MCF 10A (cell line): ENCODE measurements at regions not wholly inside any gene's neighbourhood (a gene's known extent, or its start where the extent isn't known, plus 50 kb on each side); places are given as distances from the start of the nearest gene placed in this dataset.

ENCODE experiments used
- BruUV-seq: library from RNA; stranded (reverse); fragments of 400-500 nt; replicated peaks from 2 replicates; lab custom pipeline; 2021; lab: Mats Ljungman, UMichigan
- CTCF ChIA-PET: fragments of 300-600 bp; sonication (Branson Sonifier 250); formaldehyde crosslinking; extraction: SDS; loops from one replicate; lab custom pipeline; 2021; ENCODE audit warnings: antibody characterized with exemption, inconsistent platforms; lab: Yijun Ruan, JAX
- POLR2A ChIA-PET: fragments of 300-600, 350-650 bp; sonication (Branson Sonifier 250); formaldehyde crosslinking; extraction: SDS; loops from one replicate; lab custom pipeline; 2020; ENCODE audit warnings: antibody characterized with exemption, inconsistent platforms; lab: Yijun Ruan, JAX
- DNase-seq: peaks from one replicate; pipeline ENCODE4 v3.0.0-alpha.2; 2018; ENCODE audit not compliant: unreplicated experiment
- H3K27ac Mint-ChIP-seq: one replicate; pipeline ENCODE4 v1.8.0; 2022; ENCODE audit warnings: mild to moderate bottlenecking, low read depth, mixed read lengths; ENCODE audit not compliant: unreplicated experiment
- H3K27me3 Mint-ChIP-seq: one replicate; pipeline ENCODE4 v1.8.0; 2022; ENCODE audit warnings: mixed read lengths; ENCODE audit not compliant: insufficient read depth, unreplicated experiment
- H3K36me3 Mint-ChIP-seq: one replicate; pipeline ENCODE4 v1.8.0; 2022; ENCODE audit warnings: mild to moderate bottlenecking, moderate library complexity, mixed read lengths; ENCODE audit not compliant: insufficient read depth, unreplicated experiment
- H3K4me1 Mint-ChIP-seq: one replicate; pipeline ENCODE4 v1.8.0; 2022; ENCODE audit warnings: mixed read lengths; ENCODE audit not compliant: insufficient read depth, unreplicated experiment
- H3K4me3 Mint-ChIP-seq: one replicate; pipeline ENCODE4 v1.8.0; 2022; ENCODE audit warnings: mild to moderate bottlenecking, moderate library complexity, mixed read lengths; ENCODE audit not compliant: unreplicated experiment
- H3K9me3 Mint-ChIP-seq: one replicate; pipeline ENCODE4 v1.8.0; 2022; ENCODE audit warnings: mixed read lengths; ENCODE audit not compliant: unreplicated experiment
- CTCF ChIP-seq: fragments of 200-600 bp; IDR thresholded peaks from one replicate; pipeline ENCODE4 v1.8.0; 2022; ENCODE audit warnings: antibody characterized with exemption, mild to moderate bottlenecking; ENCODE audit not compliant: unreplicated experiment
- intact Hi-C: fragments of 100-400 bp; cut with micrococcal nuclease; formaldehyde crosslinking; loops from 2 replicates; pipeline ENCODE4 v1.14.1; 2022

- intact Hi-C loops, result loop anchor here (10.0 kb wide), 1 partner anchor 509 kb away; the partner anchor contains the start of gene GPX8
- Mint-ChIP-seq H3K4me3 (no peak overlapping the region), H3K9me3 (no peaks in the 10 kb centered on the region), H3K27me3 (no peaks in the 10 kb centered on the region), H3K4me1 (peaks cover 17% of the 10 kb centered on the region), H3K36me3 (no peaks in the 10 kb centered on the region), H3K27ac (no peak overlapping the region)
- ChIA-PET POLR2A (no interaction called here), CTCF (no interaction called here)
- BruUV-seq, result no TSS peak
- TF ChIP-seq CTCF, result no peak
- no peak for DNase-seq
Measured at GRCh38 chr5:54655761-54656160, 138.2 kb downstream of the SNX18 start.

GRCh38 chr5:54655266-54655665 is 137.7 kb downstream of the SNX18 start:
- CTCF ChIA-PET, result no interaction called here
- POLR2A ChIA-PET, result no interaction called here
- no peak for DNase-seq
- no peak for TF ChIP-seq CTCF
- H3K4me3 Mint-ChIP-seq, result no peak overlapping the region
- peaks cover 17% of the 10 kb centered on the region for H3K4me1 Mint-ChIP-seq
- intact Hi-C loops, result loop anchor here (10.0 kb wide), 1 partner anchor 510 kb away; the partner anchor contains the start of gene GPX8
- H3K9me3 Mint-ChIP-seq, result no peaks in the 10 kb centered on the region
- no peaks in the 10 kb centered on the region for H3K27me3 Mint-ChIP-seq
- BruUV-seq, result no TSS peak
- no peaks in the 10 kb centered on the region for H3K36me3 Mint-ChIP-seq
- no peak overlapping the region for H3K27ac Mint-ChIP-seq

GRCh38 chr5:54653956-54654614 is 136.5 kb downstream of the SNX18 start:
- Mint-ChIP-seq H3K27me3 (no peaks in the 10 kb centered on the region), H3K27ac (no peak overlapping the region), H3K4me3 (no peak overlapping the region), H3K36me3 (no peaks in the 10 kb centered on the region), H3K9me3 (no peaks in the 10 kb centered on the region), H3K4me1 (peaks cover 17% of the 10 kb centered on the region)
- TF ChIP-seq CTCF, result no peak
- intact Hi-C loops, result loop anchor here (5.0 to 10.0 kb wide), 2 partner anchors 48 to 511 kb away; partner anchors contain the start of gene GPX8
- BruUV-seq, result no TSS peak
- ChIA-PET CTCF (interaction anchor here (0.6 to 0.8 kb wide), 4 partner anchors 43 to 776 kb away, joined by 3 to 5 read pairs (median 3); no protein-coding TSS in a partner anchor), POLR2A (no interaction called here)
- no peak for DNase-seq

- peak; percentile 96 for DNase-seq
- BruUV-seq, result no TSS peak
- peak overlapping the region; percentile 49 for H3K27ac Mint-ChIP-seq
- peaks cover 7% of the 10 kb centered on the region for H3K9me3 Mint-ChIP-seq
- no peak overlapping the region for H3K4me3 Mint-ChIP-seq
- ChIA-PET POLR2A (interaction anchor here (0.7 to 1.8 kb wide), 4 partner anchors 12 to 91 kb away, joined by 3 to 9 read pairs (median 5); no protein-coding TSS in a partner anchor), CTCF (no interaction called here)
- TF ChIP-seq CTCF, result no peak
- H3K4me1 Mint-ChIP-seq, result peaks cover 25% of the 10 kb centered on the region
- H3K36me3 Mint-ChIP-seq, result no peaks in the 10 kb centered on the region
- H3K27me3 Mint-ChIP-seq, result no peaks in the 10 kb centered on the region
- intact Hi-C loops, result loop anchor here (5.0 to 10.0 kb wide), 2 partner anchors 51 to 513 kb away; partner anchors contain the start of gene GPX8
Measured at GRCh38 chr5:54651482-54652076, 134.0 kb downstream of the SNX18 start.
